ENCODE measurements at regions not wholly inside any gene's neighbourhood (a gene's known extent, or its start where the extent isn't known, plus 50 kb on each side); places are given as distances from the start of the nearest gene placed in this dataset.

DNA sequence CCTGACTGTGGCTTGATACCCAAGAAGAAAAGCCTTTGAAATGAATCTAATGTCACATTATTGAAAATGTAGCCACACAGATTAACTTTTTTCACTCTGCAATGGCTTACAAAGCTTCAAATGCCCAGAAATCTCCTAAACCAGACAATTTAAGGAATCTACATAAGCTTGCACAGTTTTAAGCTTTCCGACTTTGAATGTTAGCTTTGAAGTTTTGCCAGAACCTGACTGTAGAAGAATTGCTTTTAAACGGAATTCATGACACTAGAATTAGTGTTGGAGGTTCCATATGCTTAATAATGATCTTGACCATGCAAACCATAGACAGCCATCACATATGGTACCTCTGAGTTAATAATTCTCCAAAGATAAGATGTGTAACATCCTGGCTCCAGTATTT, 798.5 kb upstream of the EPHA7 start:
- Histone ChIP-seq H3K4me1 (ENCODE audit: control insufficient read depth in 1 of 2, insufficient read depth in 2 of 2, low read length in 2 of 2) (no peaks in the 10 kb centered on the region), H3K9me3 (ENCODE audit: control insufficient read depth in 1 of 2, insufficient read depth in 1 of 2, low read depth in 1 of 2, low read length in 2 of 2) (0 out of 4 replicates have a peak, but pooled peaks cover 0 to 5% of the 10 kb centered on the region in 2 experiments), H4K20me1 (ENCODE audit: insufficient read depth) (no peaks in the 10 kb centered on the region; the same call in 1 of the 2 replicates), H2AFZ (ENCODE audit: low read depth, low read length, poor library complexity, severe bottlenecking) (no peak overlapping the region), H3K9me2 (ENCODE audit: insufficient read depth) (no peaks in the 10 kb centered on the region), H3K27me3 (ENCODE audit: insufficient read depth, low read length) (no peaks in the 10 kb centered on the region), H3K36me3 (ENCODE audit: control insufficient read depth in 1 of 2, insufficient read depth in 2 of 2, low read length in 2 of 2) (no peaks in the 10 kb centered on the region), H3K9ac (ENCODE audit: low read length) (no peak overlapping the region), H3K79me2 (ENCODE audit: insufficient read depth, low read length) (no peaks in the 10 kb centered on the region), H3K4me3 (replicated peaks in 1 of 2; ENCODE audit: low read depth in 1 of 2, low read length in 2 of 2) (no peak overlapping the region), H3K4me2 (ENCODE audit: low read length) (no peak overlapping the region), H3K27ac (ENCODE audit: low read depth, low read length) (no peak overlapping the region)
- BruUV-seq (replicated peaks), result no TSS peak
- POLR2A ChIA-PET, result no interaction called here
- TF ChIP-seq ZNF274 (IDR thresholded peaks at IDR 0.05; ENCODE audit: low read depth, low read length) (no peak), TCF7L2 (IDR thresholded peaks at IDR 0.05; ENCODE audit: borderline replicate concordance, extremely low read depth, insufficient read depth, insufficient read length) (no peak), YY1 (IDR thresholded peaks at IDR 0.05; ENCODE audit: extremely low read depth, insufficient replicate concordance, low read depth, low read length) (no peak), EZH2 (IDR thresholded peaks at IDR 0.05) (no peak), ZFX (IDR thresholded peaks at IDR 0.05) (no peak), JUND (IDR thresholded peaks at IDR 0.05) (no peak), MAX (IDR thresholded peaks at IDR 0.05) (no peak), SP1 (IDR thresholded peaks at IDR 0.05; ENCODE audit: low read depth) (no peak), POLR2AphosphoS5 (IDR thresholded peaks at IDR 0.05; ENCODE audit: low read depth, low read length) (no peak), CEBPB (IDR thresholded peaks at IDR 0.05; ENCODE audit: low read depth) (no peak), FOSL1 (IDR thresholded peaks at IDR 0.05; ENCODE audit: low read depth) (no peak), POLR2A (IDR thresholded peaks at IDR 0.05; ENCODE audit: borderline replicate concordance, extremely low read depth, insufficient read depth, insufficient read length) (no peak), SRF (IDR thresholded peaks at IDR 0.05; ENCODE audit: low read depth) (no peak)
- TF ChIP-seq, protein P1, sequence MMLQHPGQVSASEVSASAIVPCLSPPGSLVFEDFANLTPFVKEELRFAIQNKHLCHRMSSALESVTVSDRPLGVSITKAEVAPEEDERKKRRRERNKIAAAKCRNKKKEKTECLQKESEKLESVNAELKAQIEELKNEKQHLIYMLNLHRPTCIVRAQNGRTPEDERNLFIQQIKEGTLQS (IDR thresholded peaks at IDR 0.05), result no peak
- RAD21 ChIA-PET (ENCODE audit: low non-redundant PET in 1 of 2, low total read pairs in 2 of 2, uncharacterized antibody in 2 of 2, unreplicated experiment in 2 of 2), result no interaction called here
- ATAC-seq (no peak), DNase-seq (ENCODE audit: low read depth, low spot score) (no peak)
- CTCF ChIA-PET, result no interaction called here
- intact Hi-C loops (cut with micrococcal nuclease), result no loop called here

All from HCT116 (cell line).